OCI-LY1 (cell line): ENCODE measurements at regions not wholly inside any gene's neighbourhood (a gene's known extent, or its start where the extent isn't known, plus 50 kb on each side); places are given as distances from the start of the nearest gene placed in this dataset.

ENCODE experiments used
- H2AFZ ChIP-seq: fragments of 200-600 bp; sonication (generic), shearing (Covaris generic); 2 replicates; pipeline ENCODE4 v1.6.0; 2014; ENCODE audit warnings: antibody characterized with exemption, mild to moderate bottlenecking, low read length
- H3F3A ChIP-seq: fragments of 200-600 bp; sonication (generic), shearing (Covaris generic); 2 replicates; pipeline ENCODE4 v1.6.0; 2014; ENCODE audit warnings: mild to moderate bottlenecking, antibody characterized with exemption, low read length, moderate library complexity; ENCODE audit not compliant: insufficient read depth
- H3K27ac ChIP-seq: fragments of 200-600 bp; sonication (generic); 2 replicates; pipeline ENCODE4 v1.5.1; 2014; ENCODE audit warnings: low read length, mixed run types, mild to moderate bottlenecking, low read depth; ENCODE audit not compliant: poor library complexity, severe bottlenecking
- H3K27me3 ChIP-seq: fragments of 200-600 bp; sonication (generic); 2 replicates; pipeline ENCODE4 v1.6.0; 2014; ENCODE audit warnings: antibody characterized with exemption, mild to moderate bottlenecking, low read length, moderate library complexity; ENCODE audit not compliant: insufficient read depth
- H3K36me3 ChIP-seq: fragments of 200-600 bp; sonication (generic); 2 replicates; pipeline ENCODE4 v1.6.1; 2014; ENCODE audit warnings: mild to moderate bottlenecking, antibody characterized with exemption, low read length, moderate library complexity, mixed read lengths; ENCODE audit not compliant: insufficient read depth
- H3K4me1 ChIP-seq: fragments of 200-600 bp; sonication (generic); 2 replicates; pipeline ENCODE4 v1.5.1; 2014; ENCODE audit warnings: mild to moderate bottlenecking, low read length, moderate library complexity; ENCODE audit not compliant: insufficient read depth, severe bottlenecking
- H3K4me2 ChIP-seq: fragments of 200-600 bp; sonication (generic), shearing (Covaris generic); 2 replicates; pipeline ENCODE4 v1.6.1; 2014; ENCODE audit warnings: low read length
- H3K4me3 ChIP-seq: fragments of 200-600 bp; sonication (generic); 2 replicates; pipeline ENCODE4 v1.5.1; 2014; ENCODE audit warnings: low read length, low read depth, mild to moderate bottlenecking, mixed read lengths; ENCODE audit not compliant: poor library complexity, severe bottlenecking
- H3K79me2 ChIP-seq: fragments of 200-600 bp; shearing (Covaris generic); 2 replicates; pipeline ENCODE4 v1.6.1; 2016; ENCODE audit warnings: mixed run types, low read length, mixed read lengths; ENCODE audit not compliant: insufficient read depth
- H3K9ac ChIP-seq: fragments of 200-600 bp; sonication (generic), shearing (Covaris generic); 2 replicates; pipeline ENCODE4 v1.6.1; 2014; ENCODE audit warnings: mild to moderate bottlenecking, low read length, mixed read lengths
- H3K9me2 ChIP-seq: fragments of 200-600 bp; sonication (generic), shearing (Covaris generic); 2 replicates; pipeline ENCODE4 v1.6.1; 2014; ENCODE audit warnings: low read depth, mild to moderate bottlenecking, low read length, mixed read lengths
- H3K9me3 ChIP-seq: fragments of 200-600 bp; shearing (Covaris generic); 2 replicates; pipeline ENCODE4 v1.6.1; 2014; ENCODE audit warnings: low read length, mixed read lengths
- H4K20me1 ChIP-seq: fragments of 200-600 bp; sonication (generic), shearing (Covaris generic); 2 replicates; pipeline ENCODE4 v1.6.0; 2016; ENCODE audit warnings: mild to moderate bottlenecking, low read length; ENCODE audit not compliant: insufficient read depth
- CTCF ChIP-seq: fragments of 200-600 bp; sonication (generic), shearing (Covaris generic); IDR thresholded peaks from 2 replicates; pipeline ENCODE4 v1.5.1; 2017; ENCODE audit warnings: mild to moderate bottlenecking, antibody characterized with exemption, low read length, moderate library complexity, mixed read lengths
- EZH2 ChIP-seq: fragments of 200-600 bp; sonication (generic), shearing (Covaris generic); IDR thresholded peaks from 2 replicates; pipeline ENCODE4 v1.8.0; 2017; ENCODE audit warnings: borderline replicate concordance, mixed run types, mild to moderate bottlenecking, antibody characterized with exemption, low read length, moderate library complexity, mixed read lengths

DNA sequence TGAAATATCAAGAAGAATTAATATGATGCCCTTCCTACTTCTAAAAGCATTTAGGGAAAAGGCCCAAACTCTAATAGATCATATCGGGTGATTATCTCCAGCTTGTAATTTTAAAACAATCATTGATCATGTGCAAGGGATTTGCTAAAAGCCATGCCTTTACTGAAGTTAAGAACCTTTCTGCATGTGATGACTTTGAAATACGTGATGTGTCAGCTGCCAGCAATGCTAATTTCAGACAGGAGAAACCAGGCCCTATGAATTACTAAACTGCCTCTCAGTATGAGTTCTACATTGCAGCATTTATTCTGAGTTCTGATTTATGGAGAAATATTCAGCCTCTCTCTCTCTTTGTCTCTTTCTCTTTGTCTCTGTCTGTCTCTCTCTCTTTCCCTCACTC, 203.6 kb upstream of the AKR1E2 start:
- H3K4me3 ChIP-seq, result no peak overlapping the region
- H4K20me1 ChIP-seq, result no peaks in the 10 kb centered on the region
- no peak overlapping the region for H2AFZ ChIP-seq
- H3K9me3 ChIP-seq, result no peaks in the 10 kb centered on the region
- H3K9me2 ChIP-seq, result no peaks in the 10 kb centered on the region
- no peak for TF ChIP-seq CTCF
- no peak for TF ChIP-seq EZH2
- H3K27ac ChIP-seq, result no peak overlapping the region
- no peaks in the 10 kb centered on the region for H3K27me3 ChIP-seq
- no peaks in the 10 kb centered on the region for H3K36me3 ChIP-seq
- H3K4me2 ChIP-seq, result no peak overlapping the region
- H3K9ac ChIP-seq, result no peak overlapping the region
- H3F3A ChIP-seq, result no peaks in the 10 kb centered on the region
- no peaks in the 10 kb centered on the region for H3K79me2 ChIP-seq
- no peaks in the 10 kb centered on the region for H3K4me1 ChIP-seq

- H3K36me3 ChIP-seq, result no peaks in the 10 kb centered on the region
- no peak overlapping the region for H2AFZ ChIP-seq
Observed at GRCh38 chr10:4617589-4617988, 208.4 kb upstream of the AKR1E2 start.

DNA sequence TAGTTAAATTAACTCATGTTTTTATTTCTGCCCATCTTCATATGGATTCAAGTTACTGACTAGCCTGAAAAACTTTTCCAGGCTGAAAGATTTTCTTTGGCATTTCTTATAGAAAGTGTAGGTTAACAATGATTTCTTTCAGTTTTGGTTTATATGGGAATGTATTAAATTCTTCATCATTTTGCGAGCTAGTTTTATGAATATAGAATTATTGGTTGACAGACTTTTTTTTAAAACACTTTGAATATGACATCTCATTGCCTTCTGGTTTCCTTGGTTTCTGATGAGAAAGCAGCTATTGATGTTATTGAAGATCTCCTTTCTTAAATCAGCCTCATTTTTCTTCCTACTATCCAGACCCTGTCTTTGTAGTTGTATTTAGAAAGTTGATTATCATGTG, 211.0 kb upstream of the AKR1E2 start:
- TF ChIP-seq CTCF, result no peak
- TF ChIP-seq EZH2, result no peak
- Histone ChIP-seq H3K79me2 (no peaks in the 10 kb centered on the region), H2AFZ (no peak overlapping the region), H3K4me2 (no peak overlapping the region), H3F3A (no peaks in the 10 kb centered on the region), H3K27ac (no peak overlapping the region), H3K9me3 (no peaks in the 10 kb centered on the region), H3K9ac (no peak overlapping the region), H4K20me1 (no peaks in the 10 kb centered on the region), H3K27me3 (no peaks in the 10 kb centered on the region), H3K36me3 (no peaks in the 10 kb centered on the region), H3K9me2 (no peaks in the 10 kb centered on the region), H3K4me1 (no peaks in the 10 kb centered on the region), H3K4me3 (no peak overlapping the region)

More at GRCh38 chr10:4617589-4617988, 208.4 kb upstream of the AKR1E2 start:
- TF ChIP-seq EZH2 (no peak), CTCF (no peak)
- H3K9me3 ChIP-seq, result no peaks in the 10 kb centered on the region
- no peaks in the 10 kb centered on the region for H3K27me3 ChIP-seq
- no peaks in the 10 kb centered on the region for H4K20me1 ChIP-seq
- no peaks in the 10 kb centered on the region for H3F3A ChIP-seq
- no peak overlapping the region for H3K9ac ChIP-seq
- no peaks in the 10 kb centered on the region for H3K4me1 ChIP-seq
- H3K27ac ChIP-seq, result no peak overlapping the region
- no peak overlapping the region for H3K4me3 ChIP-seq
- no peaks in the 10 kb centered on the region for H3K79me2 ChIP-seq
- H3K9me2 ChIP-seq, result no peaks in the 10 kb centered on the region
- no peak overlapping the region for H3K4me2 ChIP-seq
